Skin of body (tissue), 1 donor: ENCODE measurements at regions not wholly inside any gene's neighbourhood (a gene's known extent, or its start where the extent isn't known, plus 50 kb on each side); places are given as distances from the start of the nearest gene placed in this dataset.
A peak's percentile ranks its signal among the peaks of the same experiment; 100 is the strongest.

ENCODE experiments used
- DNase-seq: peaks from one replicate; lab custom pipeline; 2025; lab: John Stamatoyannopoulos, UW

GRCh38 chr19:31120952-31121351 lies 228.3 kb downstream of the TSHZ3 start:
- DNase-seq, result no peak

- no peak for DNase-seq
Measured at GRCh38 chr19:31119951-31120690, 229.1 kb downstream of the TSHZ3 start.

GRCh38 chr19:31118986-31119385 lies 230.2 kb downstream of the TSHZ3 start:
- DNase-seq, result peak; percentile 91

DNA sequence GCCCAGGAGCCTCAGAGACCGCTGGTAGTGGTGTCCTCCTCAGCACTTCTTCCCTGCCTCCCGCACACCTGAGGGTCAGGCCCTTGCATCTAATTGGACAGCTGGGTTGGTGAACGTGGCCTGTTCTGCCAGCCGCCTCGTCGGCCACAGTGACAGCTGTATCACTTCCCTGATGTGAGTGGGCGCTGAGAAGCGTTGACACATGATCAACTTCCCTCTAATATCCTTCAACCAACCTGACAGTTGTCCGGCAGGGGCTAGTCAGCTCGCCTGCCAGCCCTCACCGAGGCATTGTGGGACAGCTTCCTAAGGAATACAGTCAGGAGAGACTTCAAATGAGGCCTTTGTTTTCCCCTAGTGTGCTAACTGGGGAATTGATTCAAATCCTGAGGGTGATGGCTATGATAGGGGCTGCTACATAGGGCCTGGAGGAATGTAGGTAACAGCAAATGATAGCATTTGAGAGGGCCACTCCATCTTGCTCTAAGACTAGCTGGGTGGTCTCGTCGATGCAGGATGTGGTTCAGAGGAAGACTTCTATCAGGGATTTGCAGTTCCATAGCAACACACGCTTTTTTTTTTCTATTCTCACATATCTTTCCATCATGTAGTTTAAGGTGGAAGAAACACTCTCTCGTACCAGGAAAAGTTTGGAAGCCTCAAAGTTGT lies 230.8 kb downstream of the TSHZ3 start:
- DNase-seq, result no peak

DNA sequence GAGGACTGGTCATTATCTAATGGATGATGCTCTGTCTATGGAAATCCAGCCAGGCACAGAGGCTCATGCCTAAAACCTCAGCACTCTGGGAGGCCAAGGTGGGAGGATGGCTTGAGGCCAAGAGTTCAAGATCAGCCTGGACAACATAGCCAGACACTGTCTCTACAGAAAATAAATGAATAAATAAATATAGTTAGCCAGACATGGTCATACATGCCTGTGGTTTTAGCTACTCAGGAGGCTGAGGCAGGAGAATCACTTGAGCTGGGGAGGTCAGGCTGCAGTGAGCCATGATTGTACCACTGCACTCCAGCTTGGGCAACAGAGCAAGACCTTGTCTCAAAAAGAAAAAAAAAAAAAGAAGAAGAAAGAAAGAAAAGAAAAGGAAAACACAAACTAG lies 234.7 kb downstream of the TSHZ3 start:
- DNase-seq, result no peak

GRCh38 chr19:31113293-31113692 lies 235.9 kb downstream of the TSHZ3 start:
- DNase-seq, result no peak

DNA sequence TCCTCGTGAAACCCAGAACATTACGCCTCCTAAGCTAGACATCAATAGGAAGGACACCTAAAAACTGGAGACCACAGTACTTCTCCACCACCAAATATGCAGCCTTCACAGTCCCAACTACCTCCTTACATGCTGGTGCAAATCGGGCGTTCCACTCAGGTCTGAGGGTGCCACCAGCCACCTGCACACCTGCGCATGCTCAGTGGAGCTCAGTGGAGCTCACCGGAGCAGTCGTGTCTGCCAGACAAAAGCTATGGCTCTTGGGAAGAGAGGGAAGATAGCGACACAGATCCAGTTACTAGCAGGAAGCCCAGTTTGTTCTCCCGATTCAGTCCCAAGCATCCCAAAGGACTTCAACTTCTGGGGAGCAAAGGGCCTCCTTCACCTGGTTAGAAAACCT lies 237.1 kb downstream of the TSHZ3 start:
- DNase-seq, result no peak

GRCh38 chr19:31111741-31112140 lies 237.5 kb downstream of the TSHZ3 start:
- DNase-seq, result no peak

DNA sequence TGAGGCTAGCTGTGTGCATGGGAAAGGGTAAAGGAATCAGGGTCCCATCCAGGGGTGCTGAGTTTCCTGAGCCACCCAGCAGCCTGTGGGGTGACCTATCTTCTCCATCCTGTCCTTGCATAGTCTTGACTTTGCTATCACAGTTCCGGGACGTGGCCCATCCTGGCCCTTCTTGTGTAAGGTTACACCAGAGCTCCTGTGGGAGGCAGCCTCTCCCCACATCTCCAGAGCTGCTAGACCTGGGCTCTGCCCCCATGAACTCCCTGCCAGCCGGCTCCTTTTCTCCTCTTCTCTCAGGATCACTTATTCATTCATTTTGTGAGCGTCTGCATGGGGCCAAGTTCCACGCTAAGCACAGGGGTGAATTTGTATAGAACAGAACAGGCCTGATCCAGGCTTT lies 238.9 kb downstream of the TSHZ3 start:
- DNase-seq, result no peak

- DNase-seq, result no peak
Measured at GRCh38 chr19:31109636-31110035, 239.6 kb downstream of the TSHZ3 start.

- no peak for DNase-seq
Measured at GRCh38 chr19:31107096-31107495, 242.1 kb downstream of the TSHZ3 start.

- DNase-seq, result no peak
Measured at GRCh38 chr19:31105761-31106160, 243.5 kb downstream of the TSHZ3 start.

- DNase-seq, result no peak
Measured at GRCh38 chr19:31104451-31104850, 244.8 kb downstream of the TSHZ3 start.

GRCh38 chr19:31103228-31103627 lies 246.0 kb downstream of the TSHZ3 start:
- no peak for DNase-seq

DNA sequence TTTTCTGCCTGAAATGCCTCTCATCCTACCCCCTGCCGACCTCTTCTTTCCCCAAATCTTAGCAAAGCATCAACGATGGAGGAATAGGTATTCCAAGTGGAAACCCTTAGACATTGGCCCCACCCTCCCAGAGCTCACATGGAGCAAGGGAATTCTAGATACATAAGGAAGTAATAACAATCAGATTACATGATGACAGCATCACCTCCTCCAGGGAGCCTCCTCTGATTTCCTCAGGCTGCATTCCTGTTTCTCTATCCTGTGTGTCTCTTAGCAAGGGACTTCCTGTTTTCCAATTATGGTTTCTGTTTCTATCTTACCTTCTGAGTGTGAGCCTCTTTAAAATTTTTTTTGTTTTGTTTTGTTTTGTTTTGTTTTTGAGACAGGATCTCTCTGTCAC lies 246.6 kb downstream of the TSHZ3 start:
- DNase-seq, result no peak

GRCh38 chr19:31100981-31101380 lies 248.3 kb downstream of the TSHZ3 start:
- peak; percentile 62 for DNase-seq

DNA sequence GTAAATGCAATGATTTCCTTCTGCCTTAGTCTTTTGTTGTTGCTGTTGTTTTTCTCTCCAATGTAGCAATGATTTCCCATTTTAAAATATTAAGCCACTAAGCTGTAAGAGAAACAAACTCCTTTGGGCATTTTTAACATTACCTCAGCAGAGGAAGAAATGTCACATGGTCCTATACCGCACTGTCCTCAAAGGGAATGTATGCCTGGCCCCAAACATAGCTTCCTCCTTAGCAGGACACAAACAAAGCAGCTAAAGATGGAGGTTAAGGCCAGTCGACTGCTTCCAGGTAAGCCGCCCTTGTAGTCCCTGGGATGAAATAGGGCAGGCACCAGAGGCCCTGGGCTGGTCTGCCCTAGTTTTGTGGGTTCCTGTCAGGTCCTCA lies 249.0 kb downstream of the TSHZ3 start:
- no peak for DNase-seq

GRCh38 chr19:31099515-31100205 lies 249.6 kb downstream of the TSHZ3 start:
- peak; percentile 19 for DNase-seq

- DNase-seq, result no peak
Measured at GRCh38 chr19:31098836-31099235, 250.4 kb downstream of the TSHZ3 start.

- DNase-seq, result peak; percentile 14
Measured at GRCh38 chr19:31096935-31097545, 252.2 kb downstream of the TSHZ3 start.

GRCh38 chr19:31096062-31096830 lies 253.0 kb downstream of the TSHZ3 start:
- DNase-seq, result no peak
